Fibroblast of skin of right biceps (primary cell): ENCODE measurements at regions not wholly inside any gene's neighbourhood (a gene's known extent, or its start where the extent isn't known, plus 50 kb on each side); places are given as distances from the start of the nearest gene placed in this dataset.
"Not testable (repeated sequence)": the region's sequence is repeated elsewhere in the genome, so short reads cannot be mapped to it uniquely, and the experiment has no call there.

Source experiments
- DNase-seq: peaks from one replicate; pipeline ENCODE4 v3.0.0-alpha.2; 2013

DNA sequence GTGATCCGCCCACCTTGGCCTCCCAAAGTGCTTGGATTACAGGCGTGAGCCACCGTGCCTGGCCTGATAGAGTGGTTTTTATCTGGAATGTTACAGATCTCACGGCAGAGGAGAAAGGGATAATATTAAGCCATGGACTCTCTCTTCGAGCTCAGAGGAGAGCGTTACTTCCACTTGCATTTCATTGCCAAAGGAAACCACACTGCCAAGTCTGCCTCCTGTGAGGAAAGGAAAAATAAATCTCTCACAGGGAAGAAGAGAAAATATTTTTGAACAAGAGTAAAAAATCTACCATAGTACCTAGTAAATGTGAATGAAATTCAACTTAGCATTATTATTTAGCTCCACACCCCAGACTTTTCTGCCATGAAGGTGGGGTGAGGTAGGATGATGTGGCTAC lies 319.2 kb upstream of the PRICKLE1 start:
- DNase-seq: no peak

DNA sequence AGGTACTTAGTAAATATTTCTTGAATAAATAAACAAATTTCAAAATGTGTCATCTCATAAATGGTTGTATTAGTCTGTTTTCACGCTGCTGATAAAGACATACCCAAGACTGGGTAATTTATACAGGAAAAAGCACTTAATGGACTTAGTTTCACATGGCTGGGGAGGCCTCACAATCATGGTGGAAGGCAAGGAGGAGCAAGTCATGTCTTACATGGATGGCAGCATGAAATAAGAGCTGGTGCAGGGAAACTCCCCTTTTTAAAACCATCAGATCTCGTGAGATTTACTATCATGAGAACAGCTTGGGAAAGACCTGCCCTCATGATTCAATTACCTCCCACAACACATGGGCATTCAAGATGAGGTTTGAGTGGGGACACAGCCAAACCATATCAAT lies 317.3 kb upstream of the PRICKLE1 start:
- not testable (repeated sequence) for DNase-seq

DNA sequence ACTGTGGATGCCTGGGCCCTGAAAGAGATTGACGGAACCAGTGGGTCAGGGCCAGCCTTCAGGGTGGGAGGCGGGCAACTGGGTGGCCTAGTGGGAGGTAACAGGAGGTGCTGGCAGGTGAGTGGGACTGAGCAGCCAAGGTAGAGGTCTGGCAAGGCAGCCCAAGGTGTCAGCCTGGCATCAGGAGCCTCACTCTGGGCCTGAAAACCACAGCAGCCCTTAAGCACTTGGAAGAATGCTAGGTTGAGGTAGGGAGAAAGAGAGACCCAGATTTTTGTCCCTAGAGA lies 315.8 kb upstream of the PRICKLE1 start:
- no peak for DNase-seq

GRCh38 chr12:42904683-42905418 lies 315.3 kb upstream of the PRICKLE1 start:
- DNase-seq: no peak

- no peak for DNase-seq
These were observed 314.2 kb upstream of the PRICKLE1 start for GRCh38 chr12:42903736-42904135.

GRCh38 chr12:42902001-42902400 lies 312.5 kb upstream of the PRICKLE1 start:
- no peak for DNase-seq

GRCh38 chr12:42893803-42894202 lies 304.3 kb upstream of the PRICKLE1 start:
- no peak for DNase-seq

- DNase-seq: no peak
These were observed 303.4 kb upstream of the PRICKLE1 start for GRCh38 chr12:42892702-42893551.

GRCh38 chr12:42887657-42888056 lies 298.1 kb upstream of the PRICKLE1 start:
- no peak for DNase-seq

GRCh38 chr12:42886160-42886559 lies 296.6 kb upstream of the PRICKLE1 start:
- DNase-seq: no peak

- DNase-seq: no peak
These were observed 296.1 kb upstream of the PRICKLE1 start for GRCh38 chr12:42885677-42886076.

DNA sequence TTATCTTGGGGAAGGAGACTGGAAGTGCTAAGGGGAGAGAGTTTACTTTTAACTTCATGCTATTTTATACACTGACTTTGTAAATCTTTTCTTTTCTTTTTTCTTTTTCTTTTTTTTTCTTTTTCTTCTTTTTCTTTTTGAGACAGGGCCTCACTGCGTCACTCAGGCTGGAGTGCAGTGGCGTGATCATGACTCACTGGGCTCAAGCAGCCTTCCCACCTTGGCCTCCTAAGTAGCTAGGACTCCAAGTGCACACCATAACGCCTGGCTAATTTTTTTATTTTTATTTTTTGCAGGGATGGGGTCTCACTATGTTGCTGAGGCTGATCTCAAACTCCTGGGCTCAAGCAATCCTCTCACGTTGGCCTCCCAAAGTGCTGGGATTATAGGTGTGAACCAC lies 294.6 kb upstream of the PRICKLE1 start:
- DNase-seq: no peak

- no peak for DNase-seq
These were observed 283.9 kb upstream of the PRICKLE1 start for GRCh38 chr12:42873401-42873800.

GRCh38 chr12:42871816-42872215 lies 282.3 kb upstream of the PRICKLE1 start:
- DNase-seq: no peak

- no peak for DNase-seq
These were observed 278.7 kb upstream of the PRICKLE1 start for GRCh38 chr12:42868291-42868690.

GRCh38 chr12:42865282-42865681 lies 275.7 kb upstream of the PRICKLE1 start:
- DNase-seq: no peak

DNA sequence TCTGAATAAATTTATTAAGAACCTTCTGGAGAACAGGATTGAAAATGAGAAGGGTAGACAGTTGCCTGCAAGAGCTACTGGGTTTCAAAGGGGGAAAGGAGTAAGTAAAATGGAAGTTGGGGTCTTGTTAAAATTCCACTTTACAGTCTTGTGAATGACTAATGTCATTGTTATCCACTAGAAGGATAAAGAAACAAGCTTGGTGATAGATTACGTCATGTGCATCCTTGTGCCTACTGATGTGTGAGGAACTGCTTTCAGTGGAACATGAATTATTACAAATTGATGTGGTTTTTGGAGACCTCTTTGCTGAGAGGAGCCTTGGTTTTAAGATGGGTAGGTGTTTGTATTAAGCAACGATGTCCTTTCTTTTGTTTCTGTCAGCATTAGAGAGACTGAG lies 272.5 kb upstream of the PRICKLE1 start:
- DNase-seq: peak; percentile 23

GRCh38 chr12:42860331-42860730 lies 270.8 kb upstream of the PRICKLE1 start:
- peak; percentile 34 for DNase-seq

GRCh38 chr12:42859612-42860011 lies 270.1 kb upstream of the PRICKLE1 start:
- DNase-seq: no peak

DNA sequence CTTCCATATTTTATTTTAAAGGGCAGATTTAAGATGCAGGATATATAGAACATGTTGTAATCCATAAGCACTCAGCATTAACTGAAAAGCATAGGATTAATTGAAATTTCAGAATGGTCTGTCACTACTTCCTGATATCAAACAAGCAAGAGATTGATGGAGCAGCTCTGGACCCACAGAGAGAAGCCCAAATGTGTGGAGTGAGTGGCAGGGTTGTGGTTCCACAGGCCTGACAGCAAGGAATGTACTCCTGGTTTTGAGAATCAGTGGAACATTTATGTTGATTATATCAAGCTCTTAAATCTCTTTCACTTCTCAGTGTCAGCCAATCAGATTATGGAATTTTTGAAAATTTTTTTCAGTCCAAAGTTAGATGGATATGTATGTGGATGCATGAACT lies 267.6 kb upstream of the PRICKLE1 start:
- DNase-seq: peak; percentile 14

DNA sequence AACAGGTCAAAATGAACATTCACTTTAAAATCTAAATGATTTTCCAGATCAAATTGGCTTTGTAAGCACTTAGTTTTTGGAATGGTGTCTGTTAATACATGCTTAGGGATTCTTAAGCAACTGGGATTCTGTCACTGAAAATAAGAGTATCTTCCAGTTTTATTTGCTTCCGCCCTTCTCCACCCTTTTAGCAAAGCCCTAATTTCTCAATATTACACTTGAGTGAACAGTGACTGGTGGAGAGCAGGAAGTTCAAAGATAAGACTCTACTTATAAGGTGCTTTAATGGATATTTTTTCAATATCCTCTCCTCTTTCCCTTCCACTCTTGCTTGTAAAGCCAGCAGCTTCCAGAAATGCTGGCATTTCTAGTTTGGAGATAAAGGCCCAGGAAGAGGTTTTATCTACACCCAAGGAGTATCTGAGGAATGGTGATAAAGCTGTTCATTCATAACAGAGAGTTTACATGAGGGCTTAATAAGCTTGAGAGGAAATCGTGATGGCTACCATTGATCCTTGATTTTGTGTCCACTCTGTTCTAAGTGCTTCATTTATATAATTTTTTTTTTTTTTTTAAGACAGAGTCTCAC lies 265.9 kb upstream of the PRICKLE1 start:
- no peak for DNase-seq

- DNase-seq: no peak
These were observed 265.3 kb upstream of the PRICKLE1 start for GRCh38 chr12:42854826-42855225.

- DNase-seq: peak; percentile 33
These were observed 264.7 kb upstream of the PRICKLE1 start for GRCh38 chr12:42854208-42854607.
